Stimulated activated CD4-positive, alpha-beta T cell treated with anti-CD3 and anti-CD28 coated beads, Interleukin-12 subunit alpha, Interleukin-12 subunit beta, amount 100 ng/mL, for 4 hours (primary cell): ENCODE measurements at regions not wholly inside any gene's neighbourhood (a gene's known extent, or its start where the extent isn't known, plus 50 kb on each side); places are given as distances from the start of the nearest gene placed in this dataset.

Experiments used
- DNase-seq: peaks from one replicate; pipeline ENCODE4 v3.0.0-alpha.2; 2020

DNA sequence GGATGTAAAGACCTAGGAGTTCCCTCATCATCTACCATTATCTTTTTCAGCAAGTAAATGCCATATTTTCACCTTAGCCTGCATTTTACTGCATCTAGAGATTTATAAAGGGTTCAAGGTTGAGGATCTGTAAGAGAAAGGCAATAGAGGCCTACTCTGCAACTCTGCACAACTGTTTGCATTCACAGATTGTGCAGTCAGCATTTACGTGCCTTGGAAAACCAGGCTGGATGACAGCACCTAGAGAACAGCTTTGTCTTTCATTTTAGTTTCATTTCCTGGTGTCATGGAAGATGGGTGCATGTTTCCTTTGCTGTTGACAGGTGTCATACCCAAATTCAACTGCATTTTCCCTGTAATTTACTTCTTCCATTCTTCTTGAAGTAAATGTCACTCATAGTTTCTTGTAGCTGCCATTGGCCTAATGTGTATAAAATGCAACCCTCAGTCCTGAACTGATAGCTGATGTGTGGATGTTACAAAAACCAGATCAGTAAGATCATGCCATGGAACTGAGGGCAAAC is 817.5 kb downstream of the SQOR start:
- DNase-seq = no peak

DNA sequence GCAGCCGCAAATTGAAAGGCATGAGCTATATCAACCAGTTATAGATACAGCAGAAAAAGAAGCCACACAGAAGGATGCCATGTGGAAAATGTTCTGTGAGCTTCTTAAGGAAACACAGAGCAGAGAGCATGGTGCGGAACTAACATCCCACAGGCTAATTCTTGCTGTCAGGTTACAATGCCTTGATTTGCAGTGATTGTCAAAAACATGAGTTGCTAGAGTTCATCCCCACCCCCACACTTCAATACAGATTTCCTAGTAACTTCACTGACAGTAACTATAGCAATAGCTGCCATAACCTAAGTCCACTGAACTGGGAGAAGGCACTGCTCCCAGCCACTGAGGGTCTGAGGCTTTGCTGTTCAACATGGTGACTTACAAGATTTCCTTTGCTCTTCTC is 821.6 kb downstream of the SQOR start:
- DNase-seq = no peak

DNA sequence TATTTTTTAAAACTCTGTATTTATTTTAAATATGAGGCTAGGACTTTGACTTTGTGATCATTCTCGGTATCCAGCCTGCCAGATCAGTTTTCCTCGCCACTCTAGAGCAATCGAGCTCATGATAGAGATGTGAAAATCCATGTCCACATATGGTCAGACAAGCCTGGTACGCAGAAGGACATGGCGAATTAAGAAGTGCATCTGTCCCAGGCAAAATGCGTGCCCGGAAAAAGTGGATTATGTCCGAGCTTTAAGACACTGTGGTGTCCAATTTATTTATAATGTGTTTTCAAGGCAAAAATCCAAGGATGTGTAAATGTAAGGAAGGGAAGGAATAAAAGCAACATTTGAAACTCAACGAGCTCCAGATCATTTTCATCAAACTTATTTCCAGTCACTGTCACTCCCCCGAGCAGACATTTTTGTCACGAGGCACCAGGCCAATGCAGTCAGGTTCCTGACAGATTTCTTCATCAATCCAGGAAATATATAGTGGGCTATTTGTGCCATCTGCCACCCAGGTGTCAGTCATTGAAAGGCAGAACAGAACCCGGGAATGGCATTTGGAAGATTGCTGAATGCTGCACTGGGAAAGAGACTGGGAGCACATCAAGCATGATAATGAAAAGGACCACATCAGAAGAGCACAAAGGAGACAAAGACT is 825.7 kb downstream of the SQOR start:
- DNase-seq = no peak

DNA sequence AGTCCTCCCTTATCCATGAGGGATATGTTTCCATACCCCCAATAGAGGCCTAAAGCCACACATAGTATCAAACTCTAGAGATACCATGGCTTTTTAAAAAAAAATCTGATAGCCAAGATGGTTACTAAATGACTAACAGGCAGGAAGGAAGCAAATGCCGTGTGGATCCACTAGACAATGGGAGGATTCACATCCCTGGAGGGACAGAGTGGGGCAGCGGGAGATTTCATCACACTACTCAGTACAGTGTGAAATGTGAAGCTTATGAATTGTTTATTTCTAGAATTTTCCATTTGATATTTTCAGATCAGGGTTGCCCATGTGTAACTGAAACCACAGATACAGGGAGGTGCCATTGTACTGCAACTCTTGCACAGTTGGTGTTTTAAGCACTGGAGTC is 826.6 kb downstream of the SQOR start:
- no peak for DNase-seq

DNA sequence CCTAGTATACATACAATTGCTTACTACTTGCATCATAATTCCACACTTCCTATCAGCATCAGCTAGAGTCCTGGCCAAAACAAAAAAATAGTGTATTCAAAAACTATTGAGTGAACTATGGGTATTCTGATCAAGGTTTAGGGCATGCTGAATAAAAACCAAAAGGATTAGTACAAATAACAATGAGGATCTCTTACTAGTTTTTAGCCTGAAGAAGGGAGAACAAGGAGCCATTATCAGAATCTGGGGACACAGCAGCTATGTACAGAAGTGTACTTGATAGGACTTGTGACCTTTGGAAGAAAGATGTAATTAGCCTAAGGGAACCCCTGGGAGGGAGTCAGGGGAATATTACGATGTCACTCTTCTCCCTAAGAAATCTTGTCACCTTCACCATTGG is 832.2 kb downstream of the SQOR start:
- no peak for DNase-seq

DNA sequence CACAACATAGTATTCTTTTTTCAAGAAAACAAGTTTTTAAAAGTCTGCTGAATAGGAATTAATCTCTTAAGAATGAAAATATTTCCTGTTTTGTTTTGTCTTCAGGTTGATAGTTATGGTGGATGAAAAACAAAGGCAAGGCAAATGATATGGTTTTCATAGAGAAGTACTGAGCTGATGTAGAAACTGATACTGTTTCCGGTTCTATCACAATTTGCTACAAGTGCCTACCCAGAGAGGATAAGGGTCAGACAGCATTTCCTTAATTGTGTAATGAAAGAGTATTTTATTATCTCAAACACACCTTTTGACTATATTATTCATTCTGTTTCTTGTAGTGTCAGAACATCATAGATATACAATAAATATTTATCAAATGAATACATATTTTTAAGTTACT is 836.3 kb downstream of the SQOR start:
- no peak for DNase-seq

DNA sequence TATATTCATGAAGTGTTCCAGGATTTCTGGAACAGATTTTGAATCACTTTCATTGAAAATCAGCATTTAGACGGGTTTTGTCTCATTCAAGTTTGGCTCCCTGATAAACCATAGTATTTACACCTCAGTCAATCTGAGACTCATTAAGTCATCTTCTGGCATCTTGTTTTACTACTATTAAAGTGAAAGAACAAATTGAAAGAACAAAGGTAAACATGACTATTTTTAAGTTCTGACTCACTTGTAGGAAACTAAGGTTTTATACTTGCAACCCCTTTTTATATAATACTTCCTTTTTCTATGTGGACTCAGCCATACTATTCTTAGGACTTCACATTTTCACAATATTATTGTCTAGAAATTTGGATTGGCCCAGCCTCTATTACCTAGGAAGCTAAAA is 854.4 kb downstream of the SQOR start:
- no peak for DNase-seq

DNA sequence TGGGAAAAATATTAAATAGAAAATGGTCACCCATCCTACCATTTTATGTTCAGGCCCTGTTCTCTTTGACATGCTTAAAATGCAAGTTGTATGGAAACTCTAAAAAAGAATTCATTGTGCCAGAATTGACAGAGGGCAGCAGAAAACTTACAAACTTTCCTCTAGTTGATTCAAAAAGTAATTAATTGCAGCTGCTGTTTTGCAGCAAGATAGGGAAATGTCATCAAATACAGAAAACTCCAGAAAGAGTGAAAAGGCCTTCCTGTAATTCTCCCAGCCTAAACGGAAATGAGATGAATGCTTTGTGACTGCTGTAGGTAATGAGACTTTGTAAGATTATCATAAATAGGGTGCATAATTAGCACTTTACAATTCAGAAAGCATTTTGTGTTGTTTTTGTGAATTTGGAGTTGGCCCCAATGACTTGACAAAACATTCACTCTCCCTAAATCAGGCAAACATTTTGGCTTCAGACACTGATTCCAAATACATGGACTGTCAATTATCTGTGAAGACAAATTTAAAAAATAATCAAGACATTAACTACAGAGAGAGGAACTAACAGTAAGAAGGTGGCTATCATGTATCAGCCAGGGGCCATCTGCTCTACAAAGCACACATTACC is 861.8 kb downstream of the SQOR start:
- no peak for DNase-seq

DNA sequence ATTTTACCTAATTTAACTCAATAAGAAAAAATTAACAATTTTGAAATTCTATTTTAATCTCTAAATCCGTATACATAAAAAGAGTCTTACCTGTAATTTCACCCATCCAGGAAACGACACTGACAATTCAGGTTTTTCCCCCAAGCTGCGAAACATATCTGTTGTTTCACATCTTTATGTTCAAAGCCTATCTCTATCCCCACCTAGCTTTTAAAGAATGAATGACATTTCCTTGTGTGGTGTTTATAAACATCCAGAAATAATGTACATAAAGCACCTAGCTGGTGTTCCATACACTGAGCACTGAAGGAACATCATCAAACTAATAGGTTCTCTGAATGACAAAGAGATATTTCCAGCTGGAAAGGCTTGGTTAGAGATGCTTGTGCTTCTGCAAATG is 867.8 kb downstream of the SQOR start:
- DNase-seq = no peak

DNA sequence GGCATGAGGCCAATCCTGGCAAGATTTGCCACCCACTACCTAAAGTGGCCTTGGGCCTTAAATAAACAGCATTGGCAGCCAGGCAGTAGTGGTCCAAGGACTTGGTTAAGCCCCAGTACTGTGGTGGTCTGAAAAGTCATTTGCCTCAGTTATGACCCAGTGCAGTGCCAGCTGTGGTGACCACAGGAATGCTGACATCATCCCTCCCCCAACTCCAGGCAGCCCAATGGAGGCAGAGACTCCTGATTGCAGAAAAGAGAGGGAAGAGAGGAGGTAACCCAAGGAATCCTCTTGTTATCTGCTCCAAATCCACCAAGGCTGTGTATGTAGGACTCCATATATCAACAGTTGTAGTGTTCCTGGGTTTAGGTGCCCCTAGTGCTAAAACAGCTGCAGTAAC is 883.6 kb downstream of the SQOR start:
- DNase-seq = no peak

DNA sequence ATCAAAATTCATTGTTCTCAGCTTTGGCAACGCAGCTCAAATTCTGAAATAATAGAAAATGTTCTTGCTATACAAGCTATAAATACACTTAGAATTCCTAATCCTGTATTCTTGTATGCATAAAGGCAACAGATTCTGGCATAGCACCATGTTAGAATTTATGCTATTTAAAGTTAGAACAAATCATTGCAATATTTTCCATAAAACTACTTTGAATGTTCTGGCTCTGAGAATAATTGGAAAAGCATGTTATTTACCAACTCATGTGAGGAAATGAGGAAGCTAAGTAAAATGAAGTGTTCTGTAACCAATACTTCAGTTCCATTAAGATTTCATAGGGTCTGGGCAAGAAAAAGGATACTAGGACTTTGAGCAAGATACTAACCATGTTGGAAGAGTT is 888.9 kb downstream of the SQOR start:
- no peak for DNase-seq

DNA sequence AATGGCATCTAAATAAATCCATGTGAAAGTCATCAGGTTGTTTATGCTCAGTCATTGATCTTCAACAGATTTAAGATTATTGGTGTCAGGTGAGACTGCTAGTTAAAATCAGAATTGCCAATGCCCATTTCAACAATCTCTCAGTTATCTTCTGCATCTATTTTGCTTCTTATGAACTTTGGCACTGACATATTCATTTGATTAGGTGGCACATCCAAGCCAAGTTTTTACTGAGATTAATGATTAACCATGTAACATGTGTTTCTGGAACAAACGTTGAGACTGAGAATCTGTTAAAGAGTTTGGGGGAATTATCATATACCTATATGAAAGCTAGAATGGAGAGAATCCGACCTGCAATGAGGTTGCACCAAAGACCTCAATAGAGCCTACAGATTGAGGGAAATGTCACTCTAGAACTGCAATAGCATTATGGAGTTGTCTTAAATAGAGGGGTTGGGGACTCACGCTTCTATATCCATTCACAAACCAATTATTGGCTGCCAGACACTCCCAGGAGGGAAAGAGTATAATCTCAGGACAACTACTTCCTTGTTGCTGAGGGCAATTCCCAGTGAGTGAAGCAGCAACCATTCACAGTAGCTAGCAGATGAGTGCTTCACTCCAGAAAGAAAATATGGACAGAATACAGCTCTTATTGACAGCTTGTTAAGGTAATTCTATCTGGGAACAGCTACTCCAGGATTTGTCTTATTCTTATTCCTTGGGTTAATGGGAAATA is 891.3 kb downstream of the SQOR start:
- no peak for DNase-seq

DNA sequence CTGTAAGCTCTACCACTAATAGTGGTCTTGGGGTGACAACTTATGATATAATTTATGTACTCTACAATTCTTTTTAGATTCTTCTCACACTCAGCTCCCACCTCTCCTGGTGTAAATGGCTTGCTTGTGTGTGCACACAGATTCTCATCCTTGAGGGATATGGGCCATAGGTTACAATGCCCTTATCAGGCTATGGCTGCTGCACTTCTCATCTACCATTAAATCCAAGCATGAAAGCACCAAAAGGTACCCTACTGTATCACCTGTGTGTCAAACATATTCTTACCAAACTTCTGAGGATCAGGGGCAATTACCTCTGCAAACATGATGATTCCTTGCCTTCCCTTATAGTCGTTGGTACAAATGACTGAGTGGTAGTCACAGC is 891.9 kb downstream of the SQOR start:
- no peak for DNase-seq

DNA sequence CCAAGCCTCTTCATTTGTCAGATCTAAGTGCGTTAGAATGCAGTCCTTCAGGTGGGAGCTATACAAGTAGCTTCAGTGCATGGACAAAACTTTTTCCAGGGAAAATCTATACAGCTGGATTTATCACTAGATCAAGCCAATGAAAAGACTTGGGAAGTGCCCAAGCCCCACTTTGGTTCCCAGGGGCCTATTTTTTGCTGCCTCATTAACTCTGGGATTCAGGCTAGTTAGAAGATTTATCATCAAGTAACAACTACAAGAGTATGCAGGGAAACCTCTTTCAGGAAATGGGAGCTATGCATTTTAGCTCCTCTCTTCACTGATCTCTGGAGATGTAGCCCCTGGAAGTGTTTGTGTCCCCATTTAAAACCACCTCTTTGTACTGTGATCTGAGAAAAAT is 908.8 kb downstream of the SQOR start:
- DNase-seq = no peak

DNA sequence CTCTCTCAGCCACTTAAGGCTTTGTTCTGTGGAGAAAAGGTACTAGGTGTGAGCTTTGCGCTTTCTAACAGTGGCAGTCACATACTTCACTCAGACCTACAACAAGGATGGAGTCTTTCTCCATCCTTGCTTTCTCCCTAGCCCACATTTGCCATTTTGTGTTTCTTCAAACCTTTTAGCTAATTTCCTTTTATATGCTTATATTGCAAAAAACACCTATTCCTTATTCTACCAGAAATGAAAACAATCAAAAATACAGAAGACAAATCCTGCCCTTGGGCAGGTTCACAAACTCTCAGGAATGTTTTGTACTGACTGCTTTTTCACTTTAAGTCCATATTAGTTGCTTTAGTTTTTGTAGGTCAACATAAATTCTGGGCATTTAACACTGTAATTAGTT is 914.2 kb downstream of the SQOR start:
- DNase-seq = no peak

DNA sequence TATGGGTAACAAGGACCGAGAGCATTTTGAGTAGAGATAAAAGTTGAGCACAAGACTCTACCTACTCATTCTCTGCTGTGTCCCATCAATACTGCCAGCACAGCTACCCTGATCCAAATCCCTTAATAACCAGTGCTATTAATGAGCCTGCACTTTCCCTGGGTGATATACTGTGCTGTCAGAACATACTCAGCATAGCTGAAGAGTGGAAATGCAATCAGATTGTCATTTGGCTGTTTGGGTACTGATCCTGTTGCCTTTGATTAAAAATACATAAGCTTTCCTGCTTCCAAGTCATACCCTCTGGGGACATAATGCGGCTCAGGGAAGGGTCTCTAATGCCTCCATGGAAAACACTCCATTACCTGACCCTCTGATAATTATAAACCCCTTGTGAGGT is 917.5 kb downstream of the SQOR start:
- no peak for DNase-seq

DNA sequence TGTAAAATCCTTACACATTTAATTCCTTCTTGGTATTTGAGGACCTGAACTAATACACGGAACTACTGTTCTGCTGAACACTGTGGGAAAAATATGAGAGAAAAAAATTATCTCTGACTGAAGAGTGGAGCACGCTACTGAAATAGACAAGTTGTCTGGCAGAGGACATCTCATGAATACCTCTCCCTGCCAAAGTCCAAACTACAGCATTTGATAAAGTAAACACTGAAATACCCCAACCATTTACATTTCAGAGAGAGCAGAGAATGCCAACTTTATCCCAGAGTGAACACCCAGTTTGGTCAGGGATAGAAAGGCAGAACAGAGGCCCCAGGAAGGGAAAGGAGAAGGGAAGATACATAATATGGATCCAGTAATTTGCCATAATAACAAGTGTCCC is 920.7 kb downstream of the SQOR start:
- no peak for DNase-seq

DNA sequence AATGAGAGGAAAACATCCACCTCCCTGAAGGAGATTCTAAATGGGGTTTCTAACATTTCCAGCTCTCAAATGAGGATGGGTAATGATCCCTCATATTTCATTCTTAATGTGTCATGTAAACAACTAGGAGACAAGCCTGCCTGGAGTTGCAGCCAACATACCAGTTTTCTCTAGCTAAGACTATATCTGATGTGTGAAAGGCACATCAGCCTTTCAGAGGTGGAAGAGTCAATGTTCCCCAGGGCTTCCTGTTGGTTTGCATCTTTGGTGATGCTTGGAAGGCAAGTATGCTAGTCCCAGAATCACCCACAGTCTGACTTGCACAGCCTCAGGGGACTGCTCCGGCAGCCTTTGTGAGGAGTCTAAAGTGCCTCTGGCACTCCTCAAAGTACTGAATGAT is 921.2 kb downstream of the SQOR start:
- DNase-seq = no peak

DNA sequence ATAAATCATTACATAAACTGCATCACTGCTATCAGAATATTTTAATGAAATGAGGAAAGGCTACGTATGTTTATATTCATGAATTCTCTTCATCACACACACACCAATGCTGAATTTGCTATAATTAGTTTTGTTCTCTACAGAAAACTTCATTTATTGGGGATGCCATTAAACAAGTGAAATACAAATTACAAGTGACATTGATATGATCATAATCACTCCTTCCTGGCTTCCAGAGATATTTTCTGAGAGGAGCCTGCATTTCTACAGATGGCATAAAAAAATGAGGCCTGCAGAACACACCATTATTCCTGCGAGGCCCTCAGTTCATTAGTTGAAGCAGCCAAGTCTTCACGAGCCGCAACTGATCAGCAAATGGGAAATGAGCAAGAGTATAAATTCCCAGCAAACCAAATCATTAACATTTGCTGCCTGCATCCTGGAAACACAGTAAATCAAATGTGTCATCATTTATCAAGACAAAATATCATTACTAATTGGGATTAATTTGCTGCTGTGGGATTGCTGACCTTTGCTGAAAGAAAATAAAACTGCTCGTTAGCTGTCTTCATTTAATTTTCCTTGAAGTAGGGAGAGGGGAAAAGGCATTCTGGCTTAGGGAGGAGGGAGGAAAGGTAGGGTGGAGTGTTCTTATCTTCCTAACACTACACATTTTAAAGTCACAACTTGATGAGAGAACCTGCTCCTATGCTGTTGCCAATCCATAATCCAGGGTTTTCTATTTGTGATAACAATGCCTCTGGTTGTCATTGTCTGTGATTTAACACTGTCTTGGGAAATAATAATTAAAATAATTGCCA is 921.9 kb downstream of the SQOR start:
- no peak for DNase-seq

DNA sequence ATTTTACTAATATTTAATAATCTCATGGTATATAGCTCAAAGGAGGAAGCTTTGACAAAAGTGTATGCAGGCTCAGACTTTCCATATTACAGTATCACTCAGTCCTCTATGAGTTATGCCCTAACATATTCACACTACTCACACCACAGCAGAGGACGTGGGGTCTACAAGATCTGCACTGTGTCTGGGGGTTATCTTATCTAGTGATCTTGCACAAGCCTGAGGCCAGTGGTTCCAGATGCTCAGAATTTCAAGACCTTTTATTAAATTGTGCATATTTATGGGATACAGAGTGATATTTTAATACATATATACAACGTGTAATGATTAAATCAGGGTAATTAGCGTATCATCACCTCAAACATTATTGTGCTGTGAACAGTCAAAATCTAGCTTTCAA is 933.1 kb downstream of the SQOR start:
- DNase-seq = no peak

DNA sequence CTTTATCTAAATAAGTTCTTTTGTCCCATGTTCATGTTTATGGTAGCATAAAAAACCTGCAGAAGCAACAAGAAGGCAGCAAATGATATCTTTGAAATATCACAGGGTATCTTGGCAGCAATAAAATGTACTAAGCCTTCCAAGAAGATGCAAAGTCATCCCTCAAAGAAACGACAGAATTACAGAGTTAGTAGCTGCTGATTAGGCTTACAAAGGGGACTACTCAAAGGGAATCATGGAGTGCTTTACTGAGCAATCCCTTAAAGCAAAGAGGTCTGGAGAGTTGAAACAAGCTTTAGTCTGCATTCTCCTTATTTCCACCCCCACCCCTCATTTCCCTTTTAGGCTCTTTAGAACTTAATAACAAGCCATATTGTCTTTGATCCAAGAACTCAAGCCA is 935.0 kb downstream of the SQOR start:
- no peak for DNase-seq

DNA sequence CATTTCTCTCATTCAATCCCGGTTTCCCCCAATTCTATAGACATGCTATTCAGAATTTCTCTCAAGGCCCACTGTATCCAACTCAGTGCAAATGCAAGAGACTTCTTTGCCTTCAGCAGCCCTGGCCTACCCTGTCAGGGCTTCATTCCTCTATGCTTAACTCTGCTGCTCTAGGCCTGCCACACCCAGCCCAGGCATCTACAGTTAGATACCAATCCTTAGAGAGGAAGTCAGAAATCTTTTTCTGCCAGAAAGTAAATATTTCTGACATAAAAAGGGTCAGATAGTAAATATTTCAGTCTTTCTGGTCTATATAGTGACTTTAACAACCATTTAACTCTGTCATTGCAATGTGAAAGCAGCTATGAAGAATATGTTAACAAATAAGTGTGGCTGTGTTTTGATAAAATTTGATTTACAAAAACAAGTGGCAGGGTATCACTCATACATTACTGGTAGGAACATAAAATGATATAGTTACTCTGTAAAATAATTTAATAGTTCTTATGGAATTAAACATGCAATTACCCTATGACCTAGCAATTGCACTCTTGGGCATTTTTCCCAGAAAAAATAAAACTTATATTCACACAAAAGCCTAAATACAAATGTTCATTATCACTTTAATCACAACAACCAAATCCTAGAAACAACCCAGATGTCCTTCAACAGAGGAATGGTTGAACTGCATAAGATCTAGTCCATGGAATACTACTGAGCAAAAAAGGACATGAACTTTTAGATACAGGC is 942.0 kb downstream of the SQOR start:
- DNase-seq = no peak

DNA sequence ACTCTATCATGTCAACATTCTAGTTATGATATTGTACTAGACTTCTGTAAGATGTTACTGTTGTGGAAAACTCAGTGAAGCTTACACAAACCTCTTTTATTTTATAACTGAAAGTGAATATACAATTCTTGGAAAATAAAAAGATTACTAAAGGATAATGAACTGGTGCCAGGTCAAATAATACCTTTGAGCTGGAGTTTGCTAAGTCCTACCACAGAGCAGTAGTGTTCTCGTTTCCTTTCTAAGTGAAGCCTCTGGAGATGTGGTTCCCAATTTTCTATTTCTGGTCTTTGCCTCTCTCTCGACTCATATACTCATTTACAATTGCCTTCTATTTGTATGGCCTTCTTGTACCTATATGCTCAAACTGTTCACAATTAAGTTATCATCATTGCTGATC is 942.9 kb downstream of the SQOR start:
- DNase-seq = no peak
